HL-60/S4 treated with phorbol 12-myristate 13-acetate at 8.2 ng/mL for 4 days and 3 days (cell line): ENCODE measurements at regions not wholly inside any gene's neighbourhood (a gene's known extent, or its start where the extent isn't known, plus 50 kb on each side); places are given as distances from the start of the nearest gene placed in this dataset.

Experiments
- in situ Hi-C: fragments of 300-500 bp; cut with MboI; formaldehyde crosslinking; loops from 2 replicates; pipeline ENCODE4 v1.15.0; 2022; ENCODE audit warnings: low sequenced_read_pairs

- in situ Hi-C loops, result no loop called here
Measured at GRCh38 chr2:76274160-76274559, 563.4 kb upstream of the GCFC2 start.

GRCh38 chr2:76270096-76270710, 559.5 kb upstream of the GCFC2 start:
- in situ Hi-C loops, result no loop called here

GRCh38 chr2:76268902-76269620, 558.3 kb upstream of the GCFC2 start:
- in situ Hi-C loops, result no loop called here

GRCh38 chr2:76268484-76268883, 557.8 kb upstream of the GCFC2 start:
- in situ Hi-C loops, result no loop called here

GRCh38 chr2:76257802-76258201, 547.1 kb upstream of the GCFC2 start:
- in situ Hi-C loops, result no loop called here

- in situ Hi-C loops, result no loop called here
Measured at GRCh38 chr2:76256458-76257088, 545.9 kb upstream of the GCFC2 start.

- in situ Hi-C loops, result no loop called here
Measured at GRCh38 chr2:76252704-76253103, 542.0 kb upstream of the GCFC2 start.

- in situ Hi-C loops, result no loop called here
Measured at GRCh38 chr2:76251342-76251741, 540.6 kb upstream of the GCFC2 start.

GRCh38 chr2:76247006-76247405, 536.3 kb upstream of the GCFC2 start:
- in situ Hi-C loops, result no loop called here

- in situ Hi-C loops, result no loop called here
Measured at GRCh38 chr2:76211991-76212985, 501.6 kb upstream of the GCFC2 start.

GRCh38 chr2:76210551-76210950, 499.8 kb upstream of the GCFC2 start:
- in situ Hi-C loops, result no loop called here

- in situ Hi-C loops, result no loop called here
Measured at GRCh38 chr2:76204048-76204447, 493.3 kb upstream of the GCFC2 start.

- in situ Hi-C loops, result no loop called here
Measured at GRCh38 chr2:76202866-76203265, 492.2 kb upstream of the GCFC2 start.

- in situ Hi-C loops, result loop anchor here (25.0 kb wide), 1 partner anchor 414 kb away; no protein-coding TSS in a partner anchor
Measured at GRCh38 chr2:76197842-76198448, 487.2 kb upstream of the GCFC2 start.

- in situ Hi-C loops, result loop anchor here (25.0 kb wide), 1 partner anchor 415 kb away; no protein-coding TSS in a partner anchor
Measured at GRCh38 chr2:76197428-76197827, 486.7 kb upstream of the GCFC2 start.

- in situ Hi-C loops, result loop anchor here (25.0 kb wide), 1 partner anchor 418 kb away; no protein-coding TSS in a partner anchor
Measured at GRCh38 chr2:76194031-76194775, 483.5 kb upstream of the GCFC2 start.

GRCh38 chr2:76193089-76193488, 482.4 kb upstream of the GCFC2 start:
- in situ Hi-C loops, result loop anchor here (25.0 kb wide), 1 partner anchor 419 kb away; no protein-coding TSS in a partner anchor

GRCh38 chr2:76188334-76189008, 477.8 kb upstream of the GCFC2 start:
- in situ Hi-C loops, result loop anchor here (25.0 kb wide), 1 partner anchor 424 kb away; no protein-coding TSS in a partner anchor

GRCh38 chr2:76187415-76187814, 476.7 kb upstream of the GCFC2 start:
- in situ Hi-C loops, result loop anchor here (25.0 kb wide), 1 partner anchor 425 kb away; no protein-coding TSS in a partner anchor
